Mesenchymal stem cell (in vitro differentiated cells and primary cell): ENCODE measurements at regions not wholly inside any gene's neighbourhood (a gene's known extent, or its start where the extent isn't known, plus 50 kb on each side); places are given as distances from the start of the nearest gene placed in this dataset.
A peak's percentile ranks its signal among the peaks of the same experiment; 100 is the strongest.

ENCODE experiments used
- DNase-seq: peaks from one replicate; pipeline ENCODE4 v3.0.0-alpha.2; 2013
- H2AFZ ChIP-seq: one replicate; pipeline ENCODE4 v1.6.1; 2013; ENCODE audit warnings: low read depth, mild to moderate bottlenecking, control low read depth, inconsistent platforms, low read length, moderate library complexity
- H2AK5ac ChIP-seq: 2 replicates; pipeline ENCODE4 v1.6.1; 2013; ENCODE audit warnings: low read length, moderate library complexity, mild to moderate bottlenecking, inconsistent platforms; ENCODE audit not compliant: severe bottlenecking
- H2BK120ac ChIP-seq: one replicate; pipeline ENCODE4 v1.6.1; 2013; ENCODE audit warnings: low read depth, mild to moderate bottlenecking, inconsistent platforms, low read length, moderate library complexity
- H2BK12ac ChIP-seq, 2 experiments: one replicate each; pipeline ENCODE4 v1.6.1; 2013; ENCODE audit warnings: inconsistent platforms in 2 of 2, low read length in 2 of 2, mild to moderate bottlenecking in 2 of 2, moderate library complexity in 2 of 2, control low read depth in 1 of 2
- H2BK15ac ChIP-seq: one replicate; pipeline ENCODE4 v1.6.1; 2013; ENCODE audit warnings: mild to moderate bottlenecking, low read depth, inconsistent platforms; ENCODE audit not compliant: poor library complexity, severe bottlenecking
- H2BK5ac ChIP-seq: 2 replicates; pipeline ENCODE4 v1.6.1; 2013; ENCODE audit warnings: low read depth, mild to moderate bottlenecking, low read length, control low read depth, inconsistent platforms; ENCODE audit not compliant: poor library complexity, severe bottlenecking
- H3K14ac ChIP-seq, 2 experiments: one replicate each; pipeline ENCODE4 v1.6.1; 2013; ENCODE audit warnings: inconsistent platforms in 2 of 2, low read length in 2 of 2, control low read depth in 1 of 2, mild to moderate bottlenecking in 1 of 2, moderate library complexity in 1 of 2
- H3K18ac ChIP-seq, 2 experiments: one replicate each; pipeline ENCODE4 v1.6.1; 2013; ENCODE audit warnings: inconsistent platforms in 2 of 2, low read length in 2 of 2, control low read depth in 1 of 2, low read depth in 1 of 2, mild to moderate bottlenecking in 1 of 2
- H3K23ac ChIP-seq, 2 experiments: one replicate each; pipeline ENCODE4 v1.6.1; 2013; ENCODE audit warnings: inconsistent platforms in 2 of 2, low read length in 2 of 2, mild to moderate bottlenecking in 2 of 2, moderate library complexity in 2 of 2, control low read depth in 1 of 2
- H3K27ac ChIP-seq: 2 replicates; pipeline ENCODE4 v1.5.1; 2013; ENCODE audit warnings: mild to moderate bottlenecking, moderate library complexity, low read length, control low read depth, inconsistent platforms; ENCODE audit not compliant: poor library complexity, severe bottlenecking
- H3K27me3 ChIP-seq, 2 experiments: 2 replicates each; pipeline versions ENCODE4 v1.6.1 to v1.7.0; 2013; ENCODE audit warnings: low read length in 2 of 2, mild to moderate bottlenecking in 2 of 2, moderate library complexity in 2 of 2, control low read depth in 1 of 2, inconsistent platforms in 1 of 2; ENCODE audit not compliant: control insufficient read depth in 1 of 2, insufficient read depth in 1 of 2
- H3K36me3 ChIP-seq, 2 experiments: 2 replicates each; pipeline versions ENCODE4 v1.6.1 to v1.7.0; 2013; ENCODE audit warnings: low read length in 2 of 2, control low read depth in 1 of 2, inconsistent platforms in 1 of 2, low read depth in 1 of 2, mild to moderate bottlenecking in 1 of 2; ENCODE audit not compliant: insufficient read depth in 2 of 2, control insufficient read depth in 1 of 2
- H3K4ac ChIP-seq, 2 experiments: one replicate each; pipeline ENCODE4 v1.6.1; 2013; ENCODE audit warnings: inconsistent platforms in 2 of 2, low read length in 2 of 2, mild to moderate bottlenecking in 2 of 2, moderate library complexity in 2 of 2, control low read depth in 1 of 2, low read depth in 1 of 2
- H3K4me1 ChIP-seq: 2 replicates; pipeline ENCODE4 v1.6.1; 2013; ENCODE audit warnings: low read depth, low read length, control low read depth; ENCODE audit not compliant: control insufficient read depth, insufficient read depth
- H3K4me2 ChIP-seq: 2 replicates; pipeline ENCODE4 v1.6.1; 2013; ENCODE audit warnings: low read length, mild to moderate bottlenecking, inconsistent platforms; ENCODE audit not compliant: poor library complexity, severe bottlenecking
- H3K4me3 ChIP-seq, 2 experiments: 2 replicates each; pipeline versions ENCODE4 v1.5.1 to v1.7.0; 2013; ENCODE audit warnings: low read length in 2 of 2, mild to moderate bottlenecking in 2 of 2, control low read depth in 1 of 2, low read depth in 1 of 2; ENCODE audit not compliant: insufficient read depth in 1 of 2
- H3K79me1 ChIP-seq: replicated peaks from 2 replicates; pipeline ENCODE4 v1.6.1; 2013; ENCODE audit warnings: mild to moderate bottlenecking, control low read depth, low read length, inconsistent platforms; ENCODE audit not compliant: poor library complexity, severe bottlenecking
- H3K9ac ChIP-seq: 2 replicates; pipeline ENCODE4 v1.7.0; 2013; ENCODE audit warnings: mild to moderate bottlenecking, low read length, moderate library complexity
- H3K9me3 ChIP-seq: 2 replicates; pipeline ENCODE4 v1.7.0; 2013; ENCODE audit warnings: mild to moderate bottlenecking, low read length; ENCODE audit not compliant: control insufficient read depth
- H4K8ac ChIP-seq: one replicate; pipeline ENCODE4 v1.6.1; 2013; ENCODE audit warnings: inconsistent platforms, mild to moderate bottlenecking, low read length, moderate library complexity
- H4K91ac ChIP-seq: one replicate; pipeline ENCODE4 v1.6.1; 2013; ENCODE audit warnings: mild to moderate bottlenecking, low read length, inconsistent platforms
- WGBS: methylation state at CpG from one replicate; pipeline ENCODE4 v1.1.7; 2013; ENCODE audit warnings: mixed read lengths; 5-methylcytosine and 5-hydroxymethylcytosine counted together

DNA sequence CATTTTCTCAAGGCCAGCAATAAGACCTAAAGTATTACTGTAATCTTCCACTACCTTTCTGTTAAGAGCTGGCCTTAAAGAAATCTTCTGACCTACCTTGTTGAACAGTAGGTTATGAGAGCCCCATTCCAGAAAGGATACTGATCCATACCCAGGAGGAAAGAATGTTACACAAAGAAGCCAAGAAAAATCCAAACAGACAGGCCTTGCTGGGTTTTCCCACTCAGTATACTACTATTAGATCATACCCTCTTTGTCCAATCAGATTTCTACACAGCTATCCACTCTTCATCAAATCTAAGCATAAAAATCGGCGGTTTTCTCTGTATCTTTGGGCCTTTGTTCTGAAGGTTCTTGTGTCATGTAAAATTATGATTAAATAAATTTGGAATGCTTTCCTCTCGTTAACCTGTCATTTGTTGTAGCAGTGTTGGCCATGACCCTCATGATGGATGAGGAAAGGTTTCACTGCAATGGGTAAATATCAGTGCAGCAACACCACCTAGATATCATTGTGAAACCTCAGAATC lies 292.3 kb downstream of the ANKRD50 start:
- Histone ChIP-seq H4K8ac (no peak overlapping the region), H3K14ac (no peak overlapping the region), H2BK15ac (no peak overlapping the region), H2AFZ (no peak overlapping the region), H3K36me3 (no peaks in the 10 kb centered on the region), H3K27me3 (no peaks in the 10 kb centered on the region), H2AK5ac (no peak overlapping the region), H4K91ac (no peak overlapping the region), H2BK120ac (no peak overlapping the region), H3K27ac (no peak overlapping the region), H3K4ac (no peak overlapping the region), H2BK12ac (no peak overlapping the region), H3K9me3 (no peaks in the 10 kb centered on the region), H3K4me3 (no peak overlapping the region), H3K23ac (no peak overlapping the region), H3K4me2 (no peak overlapping the region), H2BK5ac (no peak overlapping the region), H3K18ac (peak overlapping the region in 1 of 2 experiments; percentile 40), H3K4me1 (no peaks in the 10 kb centered on the region), H3K79me1 (no peaks in the 10 kb centered on the region), H3K9ac (no peak overlapping the region)
- 100% methylated on average over 3 of the region's 3 CpGs for WGBS
- no peak for DNase-seq

DNA sequence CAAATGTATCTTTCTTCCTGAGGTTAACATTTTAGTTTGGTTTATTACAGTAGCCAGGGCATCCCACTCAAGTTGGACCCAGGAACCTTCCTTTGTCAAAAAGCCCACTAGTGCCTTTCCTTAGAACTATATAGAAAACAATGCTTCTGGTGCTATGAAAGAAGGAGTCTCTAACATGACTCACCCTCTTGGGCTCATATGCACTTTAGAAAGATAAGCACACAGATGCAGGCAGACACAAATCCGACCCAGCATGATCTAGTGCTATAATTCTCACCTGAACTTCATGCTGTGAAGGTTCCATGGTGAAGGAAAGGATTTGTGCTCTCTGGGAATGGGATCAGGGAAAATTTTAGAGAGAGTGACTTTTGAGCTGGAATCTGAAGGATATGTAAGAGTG lies 289.4 kb downstream of the ANKRD50 start:
- Histone ChIP-seq H2BK120ac (no peak overlapping the region), H3K27me3 (no peaks in the 10 kb centered on the region), H3K14ac (no peak overlapping the region), H3K18ac (no peak overlapping the region), H3K4ac (no peak overlapping the region), H3K4me1 (no peaks in the 10 kb centered on the region), H4K91ac (no peak overlapping the region), H3K9ac (no peak overlapping the region), H4K8ac (no peak overlapping the region), H2BK5ac (no peak overlapping the region), H3K36me3 (no peaks in the 10 kb centered on the region), H3K4me2 (no peak overlapping the region), H3K4me3 (no peak overlapping the region), H3K79me1 (no peaks in the 10 kb centered on the region), H3K27ac (no peak overlapping the region), H2AFZ (no peak overlapping the region), H2AK5ac (no peak overlapping the region), H2BK12ac (no peak overlapping the region), H2BK15ac (no peak overlapping the region), H3K9me3 (no peaks in the 10 kb centered on the region), H3K23ac (no peak overlapping the region)
- DNase-seq = peak; percentile 52
- WGBS = 20% methylated on average over 1 of the region's 1 CpG

DNA sequence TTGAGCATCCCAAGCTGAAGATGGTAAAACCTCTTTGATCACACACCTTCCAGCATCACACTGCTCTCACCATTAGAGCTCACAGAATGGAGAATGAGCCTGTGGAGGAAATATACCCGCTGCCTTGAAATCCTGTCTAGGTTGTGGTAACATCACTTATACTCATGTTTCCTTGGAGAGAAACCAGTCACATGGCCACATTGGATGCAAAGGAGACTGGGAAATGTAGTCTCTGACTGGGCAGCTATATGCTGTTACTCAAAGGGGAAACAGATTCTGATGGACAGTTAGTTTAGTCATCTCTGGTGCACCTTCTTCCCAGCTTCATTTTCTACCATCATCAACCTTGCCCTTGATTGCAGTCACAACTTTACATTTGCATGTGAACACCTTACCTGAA lies 286.3 kb downstream of the ANKRD50 start:
- Histone ChIP-seq H3K4me1 (peaks cover 2% of the 10 kb centered on the region), H2BK15ac (no peak overlapping the region), H2AFZ (no peak overlapping the region), H3K9me3 (no peaks in the 10 kb centered on the region), H3K4me2 (no peak overlapping the region), H3K27me3 (no peaks in the 10 kb centered on the region), H4K91ac (no peak overlapping the region), H3K4me3 (no peak overlapping the region), H3K18ac (no peak overlapping the region), H3K9ac (no peak overlapping the region), H3K36me3 (no peaks in the 10 kb centered on the region), H3K27ac (no peak overlapping the region), H2BK12ac (peak overlapping the region in 1 of 2 experiments; percentile 6), H2BK120ac (no peak overlapping the region), H3K14ac (no peak overlapping the region), H4K8ac (no peak overlapping the region), H3K4ac (no peak overlapping the region), H2BK5ac (no peak overlapping the region), H3K79me1 (no peaks in the 10 kb centered on the region), H2AK5ac (no peak overlapping the region), H3K23ac (no peak overlapping the region)
- DNase-seq = no peak
- 0% methylated on average over 1 of the region's 1 CpG for WGBS

DNA sequence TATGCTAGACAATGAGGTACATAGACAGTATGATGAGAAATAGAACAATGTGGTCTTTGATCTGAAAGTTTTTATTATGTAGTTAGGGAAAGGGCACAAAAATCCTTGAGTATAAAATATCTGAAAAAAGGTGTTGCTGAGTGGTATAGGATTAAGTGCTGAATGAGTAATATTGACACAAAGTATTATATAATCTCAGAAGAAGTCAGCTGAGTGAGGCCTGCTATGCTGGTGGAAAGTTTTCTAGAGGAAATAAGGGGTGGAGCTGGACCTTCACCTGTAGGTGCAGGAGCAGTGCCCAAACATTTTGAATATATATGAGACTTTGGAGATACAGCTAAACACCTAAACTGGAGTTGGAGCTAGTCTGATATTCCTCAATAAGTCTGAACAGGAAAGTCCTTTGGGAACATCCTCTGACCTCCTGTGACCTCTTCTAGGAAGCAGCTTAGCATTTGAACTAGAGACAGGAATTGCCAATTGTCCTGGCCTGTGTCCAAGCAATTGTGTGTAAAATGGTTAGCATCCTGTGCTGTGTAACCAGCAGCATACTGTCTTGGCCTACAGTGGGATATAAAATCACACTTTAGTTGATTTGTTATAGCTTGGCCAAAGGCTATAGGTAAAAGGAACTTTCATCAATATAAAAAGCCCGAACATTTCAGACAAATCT lies 285.3 kb downstream of the ANKRD50 start:
- no peak overlapping the region for H2BK5ac ChIP-seq
- no peak overlapping the region for H3K4me3 ChIP-seq
- no peaks in the 10 kb centered on the region for H3K9me3 ChIP-seq
- H3K79me1 ChIP-seq = no peaks in the 10 kb centered on the region
- H3K4me1 ChIP-seq = peaks cover 2% of the 10 kb centered on the region
- H2BK120ac ChIP-seq = no peak overlapping the region
- no peak overlapping the region for H2BK12ac ChIP-seq
- no peak overlapping the region for H4K91ac ChIP-seq
- H3K27ac ChIP-seq = no peak overlapping the region
- H3K23ac ChIP-seq = no peak overlapping the region
- no peak for DNase-seq
- no peaks in the 10 kb centered on the region for H3K27me3 ChIP-seq
- H2BK15ac ChIP-seq = no peak overlapping the region
- WGBS = 100% methylated on average over 1 of the region's 1 CpG
- H3K4me2 ChIP-seq = no peak overlapping the region
- H3K36me3 ChIP-seq = no peaks in the 10 kb centered on the region
- no peak overlapping the region for H3K14ac ChIP-seq
- no peak overlapping the region for H3K18ac ChIP-seq
- no peak overlapping the region for H2AK5ac ChIP-seq
- no peak overlapping the region for H3K9ac ChIP-seq
- no peak overlapping the region for H3K4ac ChIP-seq
- H2AFZ ChIP-seq = no peak overlapping the region
- H4K8ac ChIP-seq = no peak overlapping the region
